ENCODE measurements at regions not wholly inside any gene's neighbourhood (a gene's known extent, or its start where the extent isn't known, plus 50 kb on each side); places are given as distances from the start of the nearest gene placed in this dataset.

- Histone ChIP-seq H3K4me1 (no peaks in the 10 kb centered on the region), H3K36me3 (no peaks in the 10 kb centered on the region), H3K9me3 (no peaks in the 10 kb centered on the region), H3K27me3 (no peaks in the 10 kb centered on the region), H3K27ac (no peak overlapping the region), H3K4me3 (no peak overlapping the region)
- no peak for ATAC-seq
- TF ChIP-seq EP300 (IDR thresholded peaks at IDR 0.05) = no peak
Measured at GRCh38 chr5:52703321-52703720, 84.4 kb upstream of the ITGA1 start.

- Histone ChIP-seq H3K27ac (no peak overlapping the region), H3K4me3 (no peak overlapping the region)
Measured at GRCh38 chr5:52705720-52706119, 82.0 kb upstream of the ITGA1 start.

GRCh38 chr5:52706775-52707174 lies 80.9 kb upstream of the ITGA1 start:
- Histone ChIP-seq H3K9me3 (no peaks in the 10 kb centered on the region), H3K36me3 (no peaks in the 10 kb centered on the region), H3K27me3 (no peaks in the 10 kb centered on the region), H3K4me1 (peaks cover 0 to 5% (median 0%) of the 10 kb centered on the region in 3 donors), H3K27ac (no peak overlapping the region), H3K4me3 (no peak overlapping the region)
- TF ChIP-seq POLR2A (IDR thresholded peaks at IDR 0.05) (no peak), POLR2AphosphoS5 (IDR thresholded peaks at IDR 0.05) (no peak), CTCF (IDR thresholded peaks at IDR 0.05) (no peak), EP300 (IDR thresholded peaks at IDR 0.05) (no peak)
- WGBS, 2 donors (ENCODE audit: low coverage in 1 of 2) = 78 to 83% methylated on average over 2 to 5 of the region's 5 CpGs
- no peak for ATAC-seq

More at GRCh38 chr5:52705720-52706119, 82.0 kb upstream of the ITGA1 start:
- Histone ChIP-seq H3K36me3 (no peaks in the 10 kb centered on the region), H3K4me1 (no peaks in the 10 kb centered on the region), H3K27me3 (no peaks in the 10 kb centered on the region), H3K9me3 (no peaks in the 10 kb centered on the region)
- ATAC-seq = no peak
- no peak for TF ChIP-seq POLR2AphosphoS5 (IDR thresholded peaks at IDR 0.05)
- no peak for TF ChIP-seq POLR2A (IDR thresholded peaks at IDR 0.05)
- TF ChIP-seq CTCF (IDR thresholded peaks at IDR 0.05) = no peak
- no peak for TF ChIP-seq EP300 (IDR thresholded peaks at IDR 0.05)

GRCh38 chr5:52707616-52708015 lies 80.1 kb upstream of the ITGA1 start:
- 58 to 74% methylated on average over 2 of the region's 2 CpGs for WGBS, 2 donors (ENCODE audit: low coverage in 1 of 2)
- H3K27me3 ChIP-seq = no peaks in the 10 kb centered on the region
- TF ChIP-seq POLR2A (IDR thresholded peaks at IDR 0.05) (no peak), CTCF (IDR thresholded peaks at IDR 0.05) (no peak), POLR2AphosphoS5 (IDR thresholded peaks at IDR 0.05) (no peak), EP300 (IDR thresholded peaks at IDR 0.05) (no peak)
- no peak overlapping the region for H3K27ac ChIP-seq
- no peaks in the 10 kb centered on the region for H3K9me3 ChIP-seq
- no peaks in the 10 kb centered on the region for H3K36me3 ChIP-seq
- H3K4me3 ChIP-seq = no peak overlapping the region
- ATAC-seq = no peak
- peaks cover 0 to 5% (median 0%) of the 10 kb centered on the region in 3 donors for H3K4me1 ChIP-seq

GRCh38 chr5:52708463-52708862 lies 79.3 kb upstream of the ITGA1 start:
- Histone ChIP-seq H3K4me1 (peaks cover 0 to 5% (median 0%) of the 10 kb centered on the region in 3 donors), H3K9me3 (no peaks in the 10 kb centered on the region), H3K27ac (no peak overlapping the region), H3K4me3 (no peak overlapping the region), H3K36me3 (no peaks in the 10 kb centered on the region), H3K27me3 (no peaks in the 10 kb centered on the region)
- WGBS, 2 donors (ENCODE audit: low coverage in 1 of 2) = 22 to 45% methylated on average over 1 of the region's 1 CpG
- ATAC-seq = no peak
- no peak for TF ChIP-seq POLR2A (IDR thresholded peaks at IDR 0.05)
- TF ChIP-seq POLR2AphosphoS5 (IDR thresholded peaks at IDR 0.05) = no peak
- no peak for TF ChIP-seq EP300 (IDR thresholded peaks at IDR 0.05)
- TF ChIP-seq CTCF (IDR thresholded peaks at IDR 0.05) = no peak
